ENCODE measurements at regions not wholly inside any gene's neighbourhood (a gene's known extent, or its start where the extent isn't known, plus 50 kb on each side); places are given as distances from the start of the nearest gene placed in this dataset.
"Not testable (repeated sequence)": the region's sequence is repeated elsewhere in the genome, so short reads cannot be mapped to it uniquely, and the experiment has no call there.

GRCh38 chr10:31133251-31133791 is 101.7 kb upstream of the ZNF438 start:
- peak overlapping the region; percentile 67 for H3K27ac Mint-ChIP-seq
- peak overlapping the region; percentile 54 for H3K4me3 Mint-ChIP-seq
- no peaks in the 10 kb centered on the region for H3K36me3 Mint-ChIP-seq (ENCODE audit: low read depth)
- no peaks in the 10 kb centered on the region for H3K27me3 Mint-ChIP-seq
- H3K4me1 Mint-ChIP-seq (ENCODE audit: low read depth): peaks cover 49% of the 10 kb centered on the region
- H3K9me3 Mint-ChIP-seq: no peaks in the 10 kb centered on the region

- Mint-ChIP-seq H3K4me3 (peak overlapping the region; percentile 56), H3K36me3 (ENCODE audit: low read depth) (no peaks in the 10 kb centered on the region), H3K9me3 (no peaks in the 10 kb centered on the region), H3K27me3 (no peaks in the 10 kb centered on the region), H3K4me1 (ENCODE audit: low read depth) (peaks cover 49% of the 10 kb centered on the region), H3K27ac (peak overlapping the region; percentile 81)
Measured at GRCh38 chr10:31133792-31134310, 102.2 kb upstream of the ZNF438 start.

- Mint-ChIP-seq H3K27ac (peak overlapping the region; percentile 97), H3K4me1 (ENCODE audit: low read depth) (peaks cover 49% of the 10 kb centered on the region), H3K27me3 (no peaks in the 10 kb centered on the region), H3K36me3 (ENCODE audit: low read depth) (no peaks in the 10 kb centered on the region), H3K9me3 (no peaks in the 10 kb centered on the region), H3K4me3 (peak overlapping the region; percentile 83)
Measured at GRCh38 chr10:31134311-31134952, 102.8 kb upstream of the ZNF438 start.

- Mint-ChIP-seq H3K4me1 (ENCODE audit: low read depth) (peaks cover 49% of the 10 kb centered on the region), H3K9me3 (no peaks in the 10 kb centered on the region), H3K36me3 (ENCODE audit: low read depth) (no peaks in the 10 kb centered on the region), H3K27me3 (no peaks in the 10 kb centered on the region), H3K27ac (peak overlapping the region; percentile 97), H3K4me3 (peak overlapping the region; percentile 83)
Measured at GRCh38 chr10:31135171-31135570, 103.5 kb upstream of the ZNF438 start.

- H3K27ac Mint-ChIP-seq: peak overlapping the region; percentile 32
- not testable (repeated sequence) for H3K27me3 Mint-ChIP-seq
- H3K4me1 Mint-ChIP-seq (ENCODE audit: low read depth): peaks cover 49% of the 10 kb centered on the region
Measured at GRCh38 chr10:31135791-31136190, 104.1 kb upstream of the ZNF438 start.

GRCh38 chr10:31136386-31136785 is 104.7 kb upstream of the ZNF438 start:
- H3K4me1 Mint-ChIP-seq (ENCODE audit: low read depth): peaks cover 49% of the 10 kb centered on the region
- no peaks in the 10 kb centered on the region for H3K27me3 Mint-ChIP-seq
- H3K36me3 Mint-ChIP-seq (ENCODE audit: low read depth): no peaks in the 10 kb centered on the region
- H3K9me3 Mint-ChIP-seq: no peaks in the 10 kb centered on the region
- peak overlapping the region; percentile 32 for H3K27ac Mint-ChIP-seq
- H3K4me3 Mint-ChIP-seq: no peak overlapping the region

More at GRCh38 chr10:31135791-31136190, 104.1 kb upstream of the ZNF438 start:
- H3K4me3 Mint-ChIP-seq; H3K9me3 Mint-ChIP-seq; H3K36me3 Mint-ChIP-seq (ENCODE audit: low read depth): not testable (repeated sequence)

- Mint-ChIP-seq H3K4me3 (no peak overlapping the region), H3K36me3 (ENCODE audit: low read depth) (no peaks in the 10 kb centered on the region), H3K9me3 (no peaks in the 10 kb centered on the region), H3K27ac (peak overlapping the region; percentile 63), H3K4me1 (ENCODE audit: low read depth) (peaks cover 48% of the 10 kb centered on the region), H3K27me3 (no peaks in the 10 kb centered on the region)
Measured at GRCh38 chr10:31136930-31137885, 105.5 kb upstream of the ZNF438 start.

GRCh38 chr10:31138026-31138553 is 106.4 kb upstream of the ZNF438 start:
- H3K27ac Mint-ChIP-seq: no peak overlapping the region
- H3K4me3 Mint-ChIP-seq: no peak overlapping the region

GRCh38 chr10:31139497-31139896 is 107.8 kb upstream of the ZNF438 start:
- Mint-ChIP-seq H3K4me1 (ENCODE audit: low read depth) (peaks cover 32% of the 10 kb centered on the region), H3K9me3 (no peaks in the 10 kb centered on the region), H3K27me3 (no peaks in the 10 kb centered on the region), H3K27ac (no peak overlapping the region), H3K36me3 (ENCODE audit: low read depth) (no peaks in the 10 kb centered on the region), H3K4me3 (no peak overlapping the region)

More at GRCh38 chr10:31138026-31138553, 106.4 kb upstream of the ZNF438 start:
- Mint-ChIP-seq H3K36me3 (ENCODE audit: low read depth) (no peaks in the 10 kb centered on the region), H3K4me1 (ENCODE audit: low read depth) (peaks cover 40% of the 10 kb centered on the region), H3K9me3 (no peaks in the 10 kb centered on the region), H3K27me3 (no peaks in the 10 kb centered on the region)

GRCh38 chr10:31140716-31141115 is 109.1 kb upstream of the ZNF438 start:
- peaks cover 21% of the 10 kb centered on the region for H3K4me1 Mint-ChIP-seq (ENCODE audit: low read depth)
- no peak overlapping the region for H3K4me3 Mint-ChIP-seq
- no peaks in the 10 kb centered on the region for H3K9me3 Mint-ChIP-seq
- no peak overlapping the region for H3K27ac Mint-ChIP-seq
- no peaks in the 10 kb centered on the region for H3K27me3 Mint-ChIP-seq
- H3K36me3 Mint-ChIP-seq (ENCODE audit: low read depth): no peaks in the 10 kb centered on the region

GRCh38 chr10:31142026-31142425 is 110.4 kb upstream of the ZNF438 start:
- no peaks in the 10 kb centered on the region for H3K36me3 Mint-ChIP-seq (ENCODE audit: low read depth)
- H3K27me3 Mint-ChIP-seq: peaks cover 3% of the 10 kb centered on the region
- H3K4me1 Mint-ChIP-seq (ENCODE audit: low read depth): peaks cover 20% of the 10 kb centered on the region
- H3K9me3 Mint-ChIP-seq: no peaks in the 10 kb centered on the region
- no peak overlapping the region for H3K4me3 Mint-ChIP-seq
- H3K27ac Mint-ChIP-seq: no peak overlapping the region

- Mint-ChIP-seq H3K4me1 (ENCODE audit: low read depth) (peaks cover 20% of the 10 kb centered on the region), H3K4me3 (no peak overlapping the region), H3K27ac (no peak overlapping the region), H3K36me3 (ENCODE audit: low read depth) (no peaks in the 10 kb centered on the region), H3K9me3 (no peaks in the 10 kb centered on the region), H3K27me3 (peaks cover 3% of the 10 kb centered on the region)
Measured at GRCh38 chr10:31143331-31143935, 111.8 kb upstream of the ZNF438 start.

- Mint-ChIP-seq H3K27ac (peak overlapping the region; percentile 68), H3K4me3 (no peak overlapping the region), H3K27me3 (peaks cover 3% of the 10 kb centered on the region), H3K4me1 (ENCODE audit: low read depth) (peaks cover 20% of the 10 kb centered on the region), H3K9me3 (no peaks in the 10 kb centered on the region), H3K36me3 (ENCODE audit: low read depth) (no peaks in the 10 kb centered on the region)
Measured at GRCh38 chr10:31145986-31146385, 114.3 kb upstream of the ZNF438 start.

GRCh38 chr10:31146491-31147209 is 115.0 kb upstream of the ZNF438 start:
- H3K27me3 Mint-ChIP-seq: peaks cover 3% of the 10 kb centered on the region
- H3K9me3 Mint-ChIP-seq: no peaks in the 10 kb centered on the region
- H3K4me3 Mint-ChIP-seq: peak overlapping the region; percentile 44
- H3K36me3 Mint-ChIP-seq (ENCODE audit: low read depth): no peaks in the 10 kb centered on the region
- H3K4me1 Mint-ChIP-seq (ENCODE audit: low read depth): peaks cover 20% of the 10 kb centered on the region
- H3K27ac Mint-ChIP-seq: peak overlapping the region; percentile 68
